ENCODE measurements at regions not wholly inside any gene's neighbourhood (a gene's known extent, or its start where the extent isn't known, plus 50 kb on each side); places are given as distances from the start of the nearest gene placed in this dataset.

DNA sequence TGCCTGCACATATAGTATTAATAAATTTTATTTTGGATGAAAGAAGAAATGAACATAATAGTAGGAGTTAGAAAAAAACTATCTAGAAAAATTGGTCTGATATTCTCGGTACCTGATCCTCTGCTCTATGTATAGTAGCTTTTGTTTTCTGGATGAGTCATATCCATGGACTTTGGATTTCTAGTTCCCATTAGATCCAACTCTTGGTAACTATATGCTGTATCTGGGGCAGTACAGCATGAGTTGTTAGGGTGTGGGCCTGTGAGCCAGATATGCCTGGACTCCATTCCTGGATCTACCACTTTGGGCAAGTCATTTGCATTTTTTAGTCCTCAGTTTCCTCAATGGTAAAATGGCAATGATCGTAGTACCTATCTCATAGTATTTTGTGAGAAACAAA is 372.2 kb upstream of the PKN2 start:
- WGBS (ENCODE audit: insufficient coverage, insufficient replicate concordance, low lambda C conversion rate, missing lambda C conversion rate), result 48% methylated on average over 2 of the region's 2 CpGs
- Histone ChIP-seq H3K79me2 (ENCODE audit: control insufficient read depth, insufficient read depth, low read length) (no peaks in the 10 kb centered on the region), H3K4me1 (ENCODE audit: control insufficient read depth, insufficient read depth, low read length) (no peaks in the 10 kb centered on the region), H3K9me3 (replicated peaks; ENCODE audit: control insufficient read depth, insufficient read depth, low read length) (no peaks in the 10 kb centered on the region), H3K9ac (ENCODE audit: control insufficient read depth, insufficient read depth, low read length) (no peak overlapping the region), H3K4me3 (no peak overlapping the region), H3K27ac (ENCODE audit: control insufficient read depth, insufficient read depth) (no peak overlapping the region), H2AFZ (ENCODE audit: control insufficient read depth, low read depth, low read length) (no peak overlapping the region), H3K27me3 (replicated peaks in 1 of 2; ENCODE audit: control insufficient read depth in 2 of 2, insufficient read depth in 2 of 2, low read length in 1 of 2) (no peaks in the 10 kb centered on the region), H3K36me3 (ENCODE audit: control insufficient read depth in 2 of 2, insufficient read depth in 2 of 2, low read length in 1 of 2) (no peaks in the 10 kb centered on the region), H3K4me2 (ENCODE audit: control insufficient read depth, insufficient read depth) (no peak overlapping the region), H4K20me1 (ENCODE audit: control insufficient read depth, insufficient read depth) (no peaks in the 10 kb centered on the region)
- RAD21 ChIA-PET (ENCODE audit: unreplicated experiment), result no interaction called here
- TF ChIP-seq NR2C2 (IDR thresholded peaks at IDR 0.05; ENCODE audit: borderline replicate concordance, control insufficient read depth, insufficient read length, low read depth) (no peak), TAF1 (IDR thresholded peaks at IDR 0.05; ENCODE audit: borderline replicate concordance, low read depth, low read length) (no peak)
- no peak for ATAC-seq
- no peak for FAIRE-seq
- SMC1A ChIA-PET (ENCODE audit: uncharacterized antibody, unreplicated experiment), result interaction anchor here (1.3 kb wide), 1 partner anchor 14 kb away, joined by 3 read pairs; no protein-coding TSS in a partner anchor
- in situ Hi-C loops (cut with MboI) (no loop called here), intact Hi-C loops (cut with micrococcal nuclease; ENCODE audit: unreplicated experiment) (no loop called here)
- no TSS peak for BruUV-seq (replicated peaks)
- CTCF ChIA-PET, result no interaction called here
- POLR2A ChIA-PET, result no interaction called here
- DNase-seq (ENCODE audit: low read depth, low spot score), result no peak

DNA sequence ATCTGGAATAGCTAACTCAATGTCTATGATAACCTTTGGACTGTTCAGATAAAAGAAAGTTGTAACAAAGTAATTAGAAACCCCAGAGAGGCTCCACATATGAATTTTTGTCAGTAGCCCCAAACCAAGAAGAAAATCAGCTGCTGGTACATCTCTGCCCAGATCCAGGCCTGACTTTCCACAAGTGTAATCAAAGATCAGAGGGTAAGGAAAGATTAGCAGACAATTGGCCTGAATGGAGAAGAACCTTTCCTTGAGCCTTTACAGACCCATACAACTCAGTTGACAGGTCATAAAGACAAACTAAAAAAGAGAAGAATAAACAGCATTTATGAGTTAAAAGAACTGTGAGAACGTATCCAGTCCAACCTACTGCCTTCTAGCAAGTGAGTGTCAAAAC is 366.7 kb upstream of the PKN2 start:
- TF ChIP-seq GABPA (IDR thresholded peaks at IDR 0.05; ENCODE audit: low read depth), result no peak
- TF ChIP-seq, protein P1, sequence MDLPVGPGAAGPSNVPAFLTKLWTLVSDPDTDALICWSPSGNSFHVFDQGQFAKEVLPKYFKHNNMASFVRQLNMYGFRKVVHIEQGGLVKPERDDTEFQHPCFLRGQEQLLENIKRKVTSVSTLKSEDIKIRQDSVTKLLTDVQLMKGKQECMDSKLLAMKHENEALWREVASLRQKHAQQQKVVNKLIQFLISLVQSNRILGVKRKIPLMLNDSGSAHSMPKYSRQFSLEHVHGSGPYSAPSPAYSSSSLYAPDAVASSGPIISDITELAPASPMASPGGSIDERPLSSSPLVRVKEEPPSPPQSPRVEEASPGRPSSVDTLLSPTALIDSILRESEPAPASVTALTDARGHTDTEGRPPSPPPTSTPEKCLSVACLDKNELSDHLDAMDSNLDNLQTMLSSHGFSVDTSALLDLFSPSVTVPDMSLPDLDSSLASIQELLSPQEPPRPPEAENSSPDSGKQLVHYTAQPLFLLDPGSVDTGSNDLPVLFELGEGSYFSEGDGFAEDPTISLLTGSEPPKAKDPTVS (IDR thresholded peaks at IDR 0.05; ENCODE audit: low read depth, low read length), result no peak
- no peak for TF ChIP-seq POLR2A (IDR thresholded peaks at IDR 0.05; ENCODE audit: low read depth, low read length)
- TF ChIP-seq, protein P2, sequence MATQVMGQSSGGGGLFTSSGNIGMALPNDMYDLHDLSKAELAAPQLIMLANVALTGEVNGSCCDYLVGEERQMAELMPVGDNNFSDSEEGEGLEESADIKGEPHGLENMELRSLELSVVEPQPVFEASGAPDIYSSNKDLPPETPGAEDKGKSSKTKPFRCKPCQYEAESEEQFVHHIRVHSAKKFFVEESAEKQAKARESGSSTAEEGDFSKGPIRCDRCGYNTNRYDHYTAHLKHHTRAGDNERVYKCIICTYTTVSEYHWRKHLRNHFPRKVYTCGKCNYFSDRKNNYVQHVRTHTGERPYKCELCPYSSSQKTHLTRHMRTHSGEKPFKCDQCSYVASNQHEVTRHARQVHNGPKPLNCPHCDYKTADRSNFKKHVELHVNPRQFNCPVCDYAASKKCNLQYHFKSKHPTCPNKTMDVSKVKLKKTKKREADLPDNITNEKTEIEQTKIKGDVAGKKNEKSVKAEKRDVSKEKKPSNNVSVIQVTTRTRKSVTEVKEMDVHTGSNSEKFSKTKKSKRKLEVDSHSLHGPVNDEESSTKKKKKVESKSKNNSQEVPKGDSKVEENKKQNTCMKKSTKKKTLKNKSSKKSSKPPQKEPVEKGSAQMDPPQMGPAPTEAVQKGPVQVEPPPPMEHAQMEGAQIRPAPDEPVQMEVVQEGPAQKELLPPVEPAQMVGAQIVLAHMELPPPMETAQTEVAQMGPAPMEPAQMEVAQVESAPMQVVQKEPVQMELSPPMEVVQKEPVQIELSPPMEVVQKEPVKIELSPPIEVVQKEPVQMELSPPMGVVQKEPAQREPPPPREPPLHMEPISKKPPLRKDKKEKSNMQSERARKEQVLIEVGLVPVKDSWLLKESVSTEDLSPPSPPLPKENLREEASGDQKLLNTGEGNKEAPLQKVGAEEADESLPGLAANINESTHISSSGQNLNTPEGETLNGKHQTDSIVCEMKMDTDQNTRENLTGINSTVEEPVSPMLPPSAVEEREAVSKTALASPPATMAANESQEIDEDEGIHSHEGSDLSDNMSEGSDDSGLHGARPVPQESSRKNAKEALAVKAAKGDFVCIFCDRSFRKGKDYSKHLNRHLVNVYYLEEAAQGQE (IDR thresholded peaks at IDR 0.05; ENCODE audit: low read depth, low read length), result no peak
- no peak for TF ChIP-seq SREBF1 (IDR thresholded peaks at IDR 0.05; ENCODE audit: low read length)
- WGBS (ENCODE audit: insufficient coverage, insufficient replicate concordance, low lambda C conversion rate, missing lambda C conversion rate), result 0% methylated on average over 1 of the region's 1 CpG
- ChIA-PET CTCF (no interaction called here), SMC1A (ENCODE audit: uncharacterized antibody, unreplicated experiment) (no interaction called here), RAD21 (ENCODE audit: unreplicated experiment) (no interaction called here), POLR2A (no interaction called here)
- Histone ChIP-seq H3K9me3 (replicated peaks; ENCODE audit: control insufficient read depth, insufficient read depth, low read length) (no peaks in the 10 kb centered on the region), H2AFZ (ENCODE audit: control insufficient read depth, low read depth, low read length) (no peak overlapping the region), H4K20me1 (ENCODE audit: control insufficient read depth, insufficient read depth) (no peaks in the 10 kb centered on the region), H3K27me3 (replicated peaks in 1 of 2; ENCODE audit: control insufficient read depth in 2 of 2, insufficient read depth in 2 of 2, low read length in 1 of 2) (no peaks in the 10 kb centered on the region; a peak in 1 of 4 replicates), H3K9ac (ENCODE audit: control insufficient read depth, insufficient read depth, low read length) (no peak overlapping the region), H3K27ac (ENCODE audit: control insufficient read depth, insufficient read depth) (no peak overlapping the region), H3K4me3 (no peak overlapping the region), H3K4me1 (ENCODE audit: control insufficient read depth, insufficient read depth, low read length) (no peaks in the 10 kb centered on the region), H3K79me2 (ENCODE audit: control insufficient read depth, insufficient read depth, low read length) (no peaks in the 10 kb centered on the region), H3K36me3 (ENCODE audit: control insufficient read depth in 2 of 2, insufficient read depth in 2 of 2, low read length in 1 of 2) (no peaks in the 10 kb centered on the region), H3K4me2 (ENCODE audit: control insufficient read depth, insufficient read depth) (no peak overlapping the region)
- no TSS peak for BruUV-seq (replicated peaks)
- no peak for FAIRE-seq
- in situ Hi-C loops (cut with MboI), result no loop called here
- DNase-seq (ENCODE audit: low read depth, low spot score), result no peak
- no peak for ATAC-seq
- intact Hi-C loops (cut with micrococcal nuclease; ENCODE audit: unreplicated experiment), result no loop called here

Measured in GM12878 (cell line).